COLO668 (cell line): ENCODE measurements at regions not wholly inside any gene's neighbourhood (a gene's known extent, or its start where the extent isn't known, plus 50 kb on each side); places are given as distances from the start of the nearest gene placed in this dataset.
A peak's percentile ranks its signal among the peaks of the same experiment; 100 is the strongest.

Experiments used
- DNase-seq: peaks from one replicate; lab custom pipeline; 2025; ENCODE audit not compliant: unreplicated experiment; lab: John Stamatoyannopoulos, UW

GRCh38 chr11:32161293-32161692 lies 70.4 kb downstream of the RCN1 start:
- no peak for DNase-seq

GRCh38 chr11:32162351-32162750 lies 71.5 kb downstream of the RCN1 start:
- DNase-seq: no peak

- no peak for DNase-seq
These were observed 72.0 kb downstream of the RCN1 start for GRCh38 chr11:32162906-32163305.

DNA sequence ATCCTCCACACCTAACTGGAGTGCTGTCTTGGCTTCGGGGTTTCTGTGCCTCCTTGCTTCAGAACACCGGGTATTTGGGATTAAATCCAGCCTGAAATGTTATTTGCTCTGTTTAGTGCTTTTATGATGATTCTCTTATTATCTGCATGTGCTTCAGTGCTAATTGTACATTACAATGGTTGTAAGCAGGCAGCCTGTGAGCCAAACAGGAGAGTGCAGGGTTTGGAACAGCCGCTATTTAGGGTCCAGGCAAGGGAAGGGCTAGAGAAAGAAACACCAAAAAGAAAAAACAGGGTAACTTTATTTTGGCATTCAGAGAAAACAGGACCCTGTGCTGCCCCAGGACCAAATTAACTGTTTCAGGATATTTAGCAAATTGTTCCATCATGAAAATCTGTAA lies 72.7 kb downstream of the RCN1 start:
- no peak for DNase-seq

- no peak for DNase-seq
These were observed 74.0 kb downstream of the RCN1 start for GRCh38 chr11:32164836-32165235.

GRCh38 chr11:32168924-32169323 lies 78.0 kb downstream of the RCN1 start:
- DNase-seq: no peak

DNA sequence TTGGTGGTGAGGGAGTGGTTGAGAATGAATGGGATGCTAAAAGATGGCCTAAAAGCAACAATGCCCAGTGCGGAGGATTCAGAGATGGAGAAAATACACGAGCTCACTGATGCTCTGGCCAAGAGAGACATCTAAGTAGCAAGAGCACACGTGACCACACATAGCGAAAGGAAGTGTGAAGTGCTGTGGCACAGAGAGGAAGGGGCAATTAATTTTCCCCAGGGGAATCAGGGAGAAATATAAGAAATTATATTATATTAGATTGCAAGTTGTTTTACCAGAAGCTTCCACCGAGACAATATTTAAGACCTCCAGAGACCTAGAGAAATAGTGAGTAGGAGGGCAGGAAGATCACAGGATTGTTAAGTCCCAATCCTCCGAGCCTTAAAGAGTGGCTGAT lies 80.6 kb downstream of the RCN1 start:
- DNase-seq: no peak

- DNase-seq: no peak
These were observed 81.4 kb downstream of the RCN1 start for GRCh38 chr11:32172041-32172847.

DNA sequence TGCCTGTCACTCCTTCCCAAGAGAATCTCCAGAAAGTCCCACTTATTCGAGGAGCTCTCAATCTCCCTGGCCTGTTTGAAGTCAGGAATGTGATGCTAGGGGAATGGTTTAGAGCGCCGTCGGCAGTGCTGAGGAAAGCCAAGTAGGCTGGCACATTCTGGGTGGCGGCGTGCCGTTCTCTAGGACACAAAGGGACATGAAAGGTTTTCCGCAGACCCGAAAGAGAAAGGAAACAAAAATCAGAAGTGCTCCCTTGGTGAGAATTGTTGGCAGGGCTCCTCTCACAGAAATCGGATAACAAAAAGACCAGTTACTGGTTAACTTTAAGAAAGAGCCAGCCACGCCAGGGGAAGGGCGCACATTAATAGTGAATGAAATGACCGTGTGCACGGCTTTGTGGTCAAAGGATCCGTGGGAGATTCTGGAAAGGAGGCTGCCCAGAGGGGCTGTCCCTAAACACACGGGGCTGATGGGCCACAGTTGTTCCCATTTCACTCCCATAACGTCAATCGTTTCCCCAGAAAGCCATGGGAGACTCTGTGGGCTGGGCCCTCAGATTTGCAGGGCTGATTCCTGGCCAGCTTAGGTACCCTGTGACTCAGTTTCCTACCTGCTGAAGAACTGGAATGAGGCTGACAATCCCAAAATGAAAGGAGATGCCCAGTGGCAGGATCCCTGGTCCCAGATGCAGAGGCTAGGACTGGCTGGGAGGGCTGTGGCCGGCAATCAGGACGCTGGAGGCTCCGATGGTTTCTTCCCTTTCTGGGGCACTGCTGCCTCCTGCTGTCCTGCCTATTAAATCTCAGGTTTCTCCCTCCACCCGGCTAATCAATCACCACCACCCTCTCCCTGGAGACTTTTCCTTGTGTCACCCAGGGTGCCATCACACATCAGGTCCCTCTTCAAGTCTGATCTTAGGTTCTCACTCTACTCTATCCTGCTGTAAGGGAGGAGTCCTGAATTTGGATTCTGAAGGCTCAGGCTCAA lies 82.3 kb downstream of the RCN1 start:
- DNase-seq: peak; percentile 39

DNA sequence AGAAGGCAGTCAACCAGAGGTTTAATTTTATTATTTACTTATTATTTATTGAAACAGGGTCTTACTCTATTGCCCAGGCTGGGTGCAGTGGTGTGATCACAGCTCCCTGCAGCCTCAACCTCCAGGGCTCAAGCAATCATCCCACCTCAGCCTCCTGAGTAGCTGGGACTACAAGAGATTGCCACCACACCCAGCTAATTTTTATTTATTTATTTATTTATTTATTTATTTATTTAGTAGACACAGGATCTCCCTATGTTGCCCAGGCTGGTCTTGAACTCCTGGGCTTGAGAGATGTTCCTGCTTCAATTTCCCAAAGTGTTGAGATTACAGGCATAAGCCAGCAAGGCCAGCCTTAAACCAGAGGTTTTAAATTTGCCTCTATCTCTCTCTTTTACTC lies 83.1 kb downstream of the RCN1 start:
- DNase-seq: no peak

- DNase-seq: peak; percentile 64
These were observed 85.5 kb downstream of the RCN1 start for GRCh38 chr11:32176223-32176934.

DNA sequence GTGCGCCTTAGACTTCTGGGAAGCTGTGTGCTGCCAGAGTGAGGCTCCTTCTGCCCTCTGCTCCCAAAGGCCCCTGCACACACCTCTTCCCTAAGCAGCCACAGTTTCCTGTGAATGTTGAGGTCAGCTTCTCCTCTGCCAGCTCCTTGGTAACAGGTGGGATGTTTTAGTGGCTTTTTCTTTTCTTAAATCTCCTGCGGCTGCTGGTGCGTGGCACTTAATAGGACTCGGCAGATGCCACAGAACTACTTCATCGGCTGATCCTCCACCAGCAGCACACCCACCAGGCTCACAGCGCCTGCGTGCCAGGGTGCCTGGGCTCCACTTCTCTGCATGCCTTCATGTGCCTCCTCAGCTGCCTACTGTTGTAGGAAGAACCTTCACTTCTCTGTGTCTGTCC lies 87.8 kb downstream of the RCN1 start:
- no peak for DNase-seq

DNA sequence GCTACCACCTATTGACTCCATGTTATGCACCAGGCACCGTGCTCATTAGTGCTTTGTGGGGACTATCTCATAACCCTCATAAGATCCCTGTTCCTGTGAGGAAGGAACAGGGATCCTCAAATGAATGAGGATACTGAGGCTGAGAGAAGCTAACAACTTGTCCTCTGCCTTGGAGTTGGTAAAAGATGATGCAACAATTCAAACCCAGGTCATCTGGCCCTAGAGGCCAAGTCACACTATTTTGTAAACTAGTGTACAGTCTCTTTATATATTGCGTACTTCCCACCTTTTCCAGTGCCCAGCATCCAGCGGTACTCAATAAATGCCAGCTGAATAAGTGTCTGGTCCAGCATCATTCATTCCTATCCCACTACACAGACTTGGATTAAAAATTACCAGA lies 92.6 kb downstream of the RCN1 start:
- no peak for DNase-seq

DNA sequence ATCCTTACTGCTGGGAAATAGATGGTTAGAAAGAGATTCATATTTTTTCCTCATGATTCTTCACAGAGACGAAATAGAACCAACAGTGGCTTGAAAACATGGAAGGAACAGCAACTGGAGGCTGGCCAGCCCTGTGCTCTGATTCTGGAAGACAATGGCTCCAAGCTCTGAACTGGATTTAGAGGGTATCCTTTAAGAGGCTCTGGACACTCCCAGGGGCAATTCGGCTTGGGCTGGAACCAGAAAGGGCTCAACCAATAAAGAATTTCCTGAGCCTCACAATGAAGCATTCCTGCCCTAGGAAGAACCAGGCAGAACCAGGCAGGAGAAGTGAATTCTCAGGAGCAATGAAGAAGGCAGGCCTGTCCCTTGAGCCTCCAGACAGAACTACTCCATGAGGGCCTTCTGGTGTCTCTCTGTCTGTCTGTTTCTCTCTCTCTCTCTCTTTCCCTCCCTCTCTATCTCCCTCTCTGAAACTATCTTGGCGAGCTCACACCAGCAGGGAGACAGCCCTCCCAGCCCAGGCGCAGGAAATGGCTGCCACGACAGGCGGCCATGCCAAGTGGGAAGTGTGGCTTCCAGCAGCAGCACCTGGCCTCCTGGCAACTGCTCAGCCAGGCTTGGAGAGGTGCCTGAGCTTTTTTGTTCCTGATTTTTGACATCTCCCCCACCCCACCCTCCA lies 93.3 kb downstream of the RCN1 start:
- no peak for DNase-seq

DNA sequence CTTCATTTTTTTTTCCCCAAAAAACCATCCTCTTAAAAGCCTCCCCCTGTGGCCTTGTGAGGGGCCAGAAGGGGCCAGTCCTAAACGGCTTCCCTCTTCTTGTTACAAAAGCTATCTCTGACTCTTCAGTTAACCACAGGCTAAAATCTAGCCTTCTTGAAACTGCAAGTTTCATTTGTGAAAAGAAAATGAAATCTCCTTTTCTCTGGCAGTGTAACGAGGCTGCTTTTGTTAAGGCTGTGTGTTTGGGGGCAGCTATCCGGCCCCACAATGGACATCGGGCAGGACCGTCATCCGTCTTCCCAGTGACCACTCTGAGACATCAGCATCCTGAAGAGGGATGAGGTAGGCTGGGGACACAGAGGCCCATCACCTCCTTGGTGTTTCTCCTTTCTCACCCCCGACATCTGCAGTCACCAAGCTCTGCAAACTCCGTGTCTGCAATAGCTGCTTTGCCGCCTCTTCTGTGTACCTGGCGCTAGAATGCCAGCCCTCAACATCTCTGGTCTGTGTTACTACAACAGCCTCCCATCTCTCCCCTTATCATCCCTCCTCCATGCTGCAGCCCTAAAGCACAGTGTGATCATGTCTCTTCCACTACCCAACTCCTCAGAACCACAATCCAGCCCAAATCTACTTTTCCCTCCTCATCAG lies 94.0 kb downstream of the RCN1 start:
- no peak for DNase-seq

- no peak for DNase-seq
These were observed 95.2 kb downstream of the RCN1 start for GRCh38 chr11:32186118-32186517.

DNA sequence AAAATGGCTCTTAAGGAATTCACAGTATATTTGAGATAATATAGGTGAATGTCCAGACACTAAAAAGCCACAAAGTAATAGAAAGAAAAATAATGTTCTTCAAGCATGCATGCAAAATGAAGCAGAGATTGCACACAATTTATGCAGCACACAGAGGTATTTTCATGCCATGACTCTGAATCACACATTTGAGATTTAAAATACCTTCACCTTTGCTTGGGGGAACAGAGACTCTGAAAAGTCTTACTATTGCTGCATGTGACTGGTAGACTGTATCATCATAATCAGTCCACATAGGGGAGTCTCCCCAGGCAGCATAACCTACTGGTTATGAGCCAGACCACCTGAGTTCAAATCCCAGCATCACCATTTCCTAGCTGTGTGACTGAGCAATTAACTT lies 96.2 kb downstream of the RCN1 start:
- DNase-seq: no peak

DNA sequence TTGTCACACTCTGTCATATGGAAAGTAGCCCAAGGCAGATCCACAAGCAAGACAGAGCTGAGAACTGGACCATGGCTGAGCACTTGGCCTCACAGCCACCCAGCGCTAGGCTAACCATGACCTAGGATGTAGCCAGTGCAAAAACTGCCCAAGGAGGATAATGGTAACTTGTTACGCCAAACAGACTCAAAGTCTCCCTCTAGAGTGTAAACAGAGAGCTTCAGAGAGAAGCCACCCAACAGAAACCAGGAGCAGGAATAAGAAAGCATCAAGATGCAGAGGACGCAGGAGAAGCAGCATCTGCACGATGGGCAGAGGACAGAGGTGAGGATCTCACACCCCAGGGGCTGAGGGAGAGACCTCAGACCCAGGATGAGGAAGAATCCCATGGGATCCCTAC lies 97.9 kb downstream of the RCN1 start:
- no peak for DNase-seq

- DNase-seq: no peak
These were observed 105.3 kb downstream of the RCN1 start for GRCh38 chr11:32196137-32196536.

DNA sequence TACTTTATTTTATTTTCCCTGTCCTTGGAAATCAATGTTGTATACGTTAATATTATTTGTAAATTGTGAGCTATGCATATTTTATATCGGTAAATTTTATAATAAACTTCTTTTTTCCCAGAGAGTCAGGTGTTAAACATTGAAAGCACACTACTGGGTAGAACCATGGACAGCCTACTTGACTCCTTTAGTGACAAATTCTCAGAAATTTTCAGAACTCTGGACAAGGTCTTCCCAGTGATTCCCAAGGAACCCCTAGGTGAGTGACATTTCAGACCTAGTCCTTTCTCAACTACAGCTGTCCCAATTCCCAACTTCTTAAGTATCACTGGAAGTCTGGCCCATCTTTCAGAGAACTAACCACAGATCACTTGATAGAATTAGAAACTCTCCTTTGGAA lies 107.2 kb downstream of the RCN1 start:
- no peak for DNase-seq
